Ovary (tissue), 3 donors: ENCODE measurements at regions not wholly inside any gene's neighbourhood (a gene's known extent, or its start where the extent isn't known, plus 50 kb on each side); places are given as distances from the start of the nearest gene placed in this dataset.

Source experiments
- EP300 ChIP-seq: sonication (generic); formaldehyde crosslinking; IDR thresholded peaks from one replicate; pipeline ENCODE4 v1.6.1; 2017; ENCODE audit warnings: antibody characterized with exemption
- POLR2A ChIP-seq: fragments of 450-650 bp; IDR thresholded peaks from one replicate; pipeline ENCODE4 v1.6.1; 2017; ENCODE audit warnings: antibody characterized with exemption, mild to moderate bottlenecking, moderate library complexity
- TF ChIP-seq, protein P1 (sequence below), 3 donors: fragments of 450-650 bp in 2 of 3; fragments of 200-600 bp in 1 of 3; IDR thresholded peaks; one replicate each; pipeline versions ENCODE4 v1.5.1 to v1.8.0; 2016 to 2022; ENCODE audit warnings: antibody characterized with exemption in 3 of 3, mild to moderate bottlenecking in 1 of 3
- donor health status: DM: no; HTN: no; CAD: no.

GRCh38 chr10:124320778-124321432 is 97.8 kb downstream of the OAT start:
- TF ChIP-seq, protein P1, sequence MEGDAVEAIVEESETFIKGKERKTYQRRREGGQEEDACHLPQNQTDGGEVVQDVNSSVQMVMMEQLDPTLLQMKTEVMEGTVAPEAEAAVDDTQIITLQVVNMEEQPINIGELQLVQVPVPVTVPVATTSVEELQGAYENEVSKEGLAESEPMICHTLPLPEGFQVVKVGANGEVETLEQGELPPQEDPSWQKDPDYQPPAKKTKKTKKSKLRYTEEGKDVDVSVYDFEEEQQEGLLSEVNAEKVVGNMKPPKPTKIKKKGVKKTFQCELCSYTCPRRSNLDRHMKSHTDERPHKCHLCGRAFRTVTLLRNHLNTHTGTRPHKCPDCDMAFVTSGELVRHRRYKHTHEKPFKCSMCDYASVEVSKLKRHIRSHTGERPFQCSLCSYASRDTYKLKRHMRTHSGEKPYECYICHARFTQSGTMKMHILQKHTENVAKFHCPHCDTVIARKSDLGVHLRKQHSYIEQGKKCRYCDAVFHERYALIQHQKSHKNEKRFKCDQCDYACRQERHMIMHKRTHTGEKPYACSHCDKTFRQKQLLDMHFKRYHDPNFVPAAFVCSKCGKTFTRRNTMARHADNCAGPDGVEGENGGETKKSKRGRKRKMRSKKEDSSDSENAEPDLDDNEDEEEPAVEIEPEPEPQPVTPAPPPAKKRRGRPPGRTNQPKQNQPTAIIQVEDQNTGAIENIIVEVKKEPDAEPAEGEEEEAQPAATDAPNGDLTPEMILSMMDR (IDR thresholded peaks at IDR 0.05) = no peak
- TF ChIP-seq POLR2A (no peak), EP300 (no peak)
